T-helper 2 cell (primary cell): ENCODE measurements at regions not wholly inside any gene's neighbourhood (a gene's known extent, or its start where the extent isn't known, plus 50 kb on each side); places are given as distances from the start of the nearest gene placed in this dataset.
"Not testable (repeated sequence)": the region's sequence is repeated elsewhere in the genome, so short reads cannot be mapped to it uniquely, and the experiment has no call there.

ENCODE experiments used
- DNase-seq, 5 experiments: peaks; one replicate each; pipeline versions ENCODE4 v3.0.0 to v3.0.0-alpha.2; 2012 to 2022

- DNase-seq = no peak
These were observed 1072.1 kb downstream of the OTOL1 start for GRCh38 chr3:162568706-162569105.

- no peak for DNase-seq
These were observed 1072.7 kb downstream of the OTOL1 start for GRCh38 chr3:162569314-162569713.

- DNase-seq = no peak
These were observed 1088.4 kb downstream of the OTOL1 start for GRCh38 chr3:162584986-162585385.

GRCh38 chr3:162586591-162586990, 1090.0 kb downstream of the OTOL1 start:
- DNase-seq = no peak

GRCh38 chr3:162597226-162597625, 1100.6 kb downstream of the OTOL1 start:
- DNase-seq = no peak

- not testable (repeated sequence) for DNase-seq
These were observed 1101.9 kb downstream of the OTOL1 start for GRCh38 chr3:162598500-162598899.

- DNase-seq = not testable (repeated sequence)
These were observed 1103.1 kb downstream of the OTOL1 start for GRCh38 chr3:162599742-162600141.

- no peak for DNase-seq
These were observed 1104.6 kb downstream of the OTOL1 start for GRCh38 chr3:162601101-162601670.

GRCh38 chr3:162602619-162603018, 1106.0 kb downstream of the OTOL1 start:
- no peak for DNase-seq

- no peak for DNase-seq
These were observed 1109.1 kb downstream of the OTOL1 start for GRCh38 chr3:162605651-162606204.

- DNase-seq = no peak
These were observed 1113.7 kb downstream of the OTOL1 start for GRCh38 chr3:162610261-162610660.

- no peak for DNase-seq
These were observed 1116.4 kb downstream of the OTOL1 start for GRCh38 chr3:162612991-162613390.

- DNase-seq = no peak
These were observed 1129.6 kb downstream of the OTOL1 start for GRCh38 chr3:162626172-162626571.

GRCh38 chr3:162628531-162628930, 1131.9 kb downstream of the OTOL1 start:
- DNase-seq = no peak

GRCh38 chr3:162629372-162629771, 1132.8 kb downstream of the OTOL1 start:
- DNase-seq = no peak

GRCh38 chr3:162632672-162633071, 1136.1 kb downstream of the OTOL1 start:
- DNase-seq = no peak

- DNase-seq = not testable (repeated sequence)
These were observed 1143.6 kb downstream of the OTOL1 start for GRCh38 chr3:162640208-162640607.

GRCh38 chr3:162641317-162641716, 1144.7 kb downstream of the OTOL1 start:
- no peak for DNase-seq

GRCh38 chr3:162641907-162642306, 1145.3 kb downstream of the OTOL1 start:
- no peak for DNase-seq

GRCh38 chr3:162643245-162643644, 1146.6 kb downstream of the OTOL1 start:
- DNase-seq = no peak

GRCh38 chr3:162647321-162647720, 1150.7 kb downstream of the OTOL1 start:
- DNase-seq = no peak

GRCh38 chr3:162658003-162658402, 1161.4 kb downstream of the OTOL1 start:
- no peak for DNase-seq

- no peak for DNase-seq
These were observed 1169.2 kb downstream of the OTOL1 start for GRCh38 chr3:162665684-162666391.

- DNase-seq = no peak
These were observed 1170.2 kb downstream of the OTOL1 start for GRCh38 chr3:162666835-162667234.
